ENCODE measurements at regions not wholly inside any gene's neighbourhood (a gene's known extent, or its start where the extent isn't known, plus 50 kb on each side); places are given as distances from the start of the nearest gene placed in this dataset.
"Not testable (repeated sequence)": the region's sequence is repeated elsewhere in the genome, so short reads cannot be mapped to it uniquely, and the experiment has no call there.

GRCh38 chr14:40981247-40981646 is 625.4 kb upstream of the LRFN5 start:
- in situ Hi-C loops (cut with MboI; ENCODE audit: low sequenced_read_pairs, unreplicated experiment) = no loop called here

GRCh38 chr14:40960257-40960656 is 646.4 kb upstream of the LRFN5 start:
- DNase-seq (ENCODE audit: low spot score); in situ Hi-C loops (cut with MboI; ENCODE audit: low sequenced_read_pairs, unreplicated experiment): not testable (repeated sequence)

More at GRCh38 chr14:40981247-40981646, 625.4 kb upstream of the LRFN5 start:
- TF ChIP-seq, protein P1, sequence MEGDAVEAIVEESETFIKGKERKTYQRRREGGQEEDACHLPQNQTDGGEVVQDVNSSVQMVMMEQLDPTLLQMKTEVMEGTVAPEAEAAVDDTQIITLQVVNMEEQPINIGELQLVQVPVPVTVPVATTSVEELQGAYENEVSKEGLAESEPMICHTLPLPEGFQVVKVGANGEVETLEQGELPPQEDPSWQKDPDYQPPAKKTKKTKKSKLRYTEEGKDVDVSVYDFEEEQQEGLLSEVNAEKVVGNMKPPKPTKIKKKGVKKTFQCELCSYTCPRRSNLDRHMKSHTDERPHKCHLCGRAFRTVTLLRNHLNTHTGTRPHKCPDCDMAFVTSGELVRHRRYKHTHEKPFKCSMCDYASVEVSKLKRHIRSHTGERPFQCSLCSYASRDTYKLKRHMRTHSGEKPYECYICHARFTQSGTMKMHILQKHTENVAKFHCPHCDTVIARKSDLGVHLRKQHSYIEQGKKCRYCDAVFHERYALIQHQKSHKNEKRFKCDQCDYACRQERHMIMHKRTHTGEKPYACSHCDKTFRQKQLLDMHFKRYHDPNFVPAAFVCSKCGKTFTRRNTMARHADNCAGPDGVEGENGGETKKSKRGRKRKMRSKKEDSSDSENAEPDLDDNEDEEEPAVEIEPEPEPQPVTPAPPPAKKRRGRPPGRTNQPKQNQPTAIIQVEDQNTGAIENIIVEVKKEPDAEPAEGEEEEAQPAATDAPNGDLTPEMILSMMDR (IDR thresholded peaks at IDR 0.05; ENCODE audit: borderline replicate concordance, control extremely low read depth, extremely low read depth, insufficient read depth, missing control alignments) = no peak
- DNase-seq (ENCODE audit: low spot score) = no peak

DNA sequence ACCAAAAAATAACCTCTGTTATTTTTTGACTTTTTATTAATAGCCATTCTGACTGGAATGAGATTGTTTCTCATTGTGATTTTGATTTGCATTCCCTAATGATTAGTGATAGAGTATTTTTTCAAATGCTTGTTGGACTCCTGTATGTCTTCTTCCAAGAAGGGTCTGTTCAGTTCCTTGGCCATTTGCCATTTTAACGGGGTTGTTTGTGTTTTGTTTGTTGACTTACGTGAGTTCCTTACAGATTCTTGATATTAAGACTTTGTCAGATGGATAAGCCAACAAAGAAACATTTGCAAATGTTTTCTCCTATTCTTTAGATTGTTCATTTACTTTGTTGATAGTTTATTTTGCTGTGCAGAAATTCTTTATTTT is 651.6 kb upstream of the LRFN5 start:
- no peak for DNase-seq (ENCODE audit: low spot score)
- in situ Hi-C loops (cut with MboI; ENCODE audit: low sequenced_read_pairs, unreplicated experiment) = no loop called here
- TF ChIP-seq, protein P1 (IDR thresholded peaks at IDR 0.05; ENCODE audit: borderline replicate concordance, control extremely low read depth, extremely low read depth, insufficient read depth, missing control alignments) = no peak

GRCh38 chr14:40954448-40955130 is 652.1 kb upstream of the LRFN5 start:
- DNase-seq (ENCODE audit: low spot score); in situ Hi-C loops (cut with MboI; ENCODE audit: low sequenced_read_pairs, unreplicated experiment): not testable (repeated sequence)

DNA sequence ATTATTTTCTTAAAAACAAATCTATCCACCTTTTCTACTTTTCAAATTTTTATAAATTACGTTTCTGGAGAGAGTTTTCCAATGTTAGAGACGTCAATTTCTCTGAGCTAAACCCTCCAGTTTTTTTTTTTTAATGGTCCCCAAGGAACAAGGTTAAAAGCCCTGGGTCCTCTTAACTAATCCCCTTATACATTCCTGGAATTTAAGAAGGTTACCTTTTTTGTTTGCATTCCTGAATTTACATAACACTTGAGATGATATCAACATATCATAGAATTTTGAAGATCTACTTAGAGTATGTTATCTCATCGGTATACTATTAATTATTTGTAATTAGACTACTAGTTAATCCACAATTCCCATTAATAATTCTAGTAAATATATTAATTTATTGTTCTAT is 662.2 kb upstream of the LRFN5 start:
- TF ChIP-seq, protein P1 (IDR thresholded peaks at IDR 0.05; ENCODE audit: borderline replicate concordance, control extremely low read depth, extremely low read depth, insufficient read depth, missing control alignments) = no peak
- DNase-seq (ENCODE audit: low spot score) = no peak
- in situ Hi-C loops (cut with MboI; ENCODE audit: low sequenced_read_pairs, unreplicated experiment) = no loop called here

DNA sequence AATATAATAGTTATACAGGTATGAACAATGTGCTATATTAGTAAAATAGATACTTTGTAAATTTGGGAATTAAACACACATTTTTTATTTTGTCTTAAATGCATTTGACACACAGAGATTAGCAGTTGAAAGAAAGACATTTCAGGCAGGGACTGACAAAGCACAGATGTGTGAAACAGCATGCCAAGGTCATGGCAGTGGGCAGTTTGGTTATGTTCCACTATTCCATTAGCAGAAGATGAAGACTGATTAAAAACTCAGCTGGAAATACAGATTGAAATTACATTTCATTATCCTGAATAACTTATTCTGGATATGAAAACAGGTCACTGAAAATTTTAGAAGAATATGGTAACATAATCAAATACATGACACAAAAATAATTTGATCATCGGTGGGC is 669.8 kb upstream of the LRFN5 start:
- TF ChIP-seq, protein P1 (IDR thresholded peaks at IDR 0.05; ENCODE audit: borderline replicate concordance, control extremely low read depth, extremely low read depth, insufficient read depth, missing control alignments) = no peak
- DNase-seq (ENCODE audit: low spot score) = no peak
- in situ Hi-C loops (cut with MboI; ENCODE audit: low sequenced_read_pairs, unreplicated experiment) = no loop called here

DNA sequence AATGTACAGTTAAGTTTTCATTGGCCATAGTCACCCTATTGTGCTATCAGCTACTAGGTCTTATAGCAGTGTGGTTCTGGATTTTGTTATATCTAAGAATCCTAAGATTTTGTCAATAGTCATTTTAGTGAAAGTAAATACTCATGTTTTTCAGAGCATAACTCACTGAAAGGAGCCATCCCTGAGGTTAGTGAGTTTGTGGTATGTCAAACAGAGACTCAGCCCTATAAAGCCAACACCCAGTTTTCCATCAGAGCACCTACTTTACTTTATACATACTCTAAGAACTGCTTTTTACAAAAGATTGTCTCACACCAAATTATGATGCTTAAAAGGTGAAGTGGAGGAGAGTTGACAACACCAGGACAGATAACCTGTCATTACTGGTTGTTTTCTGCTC is 686.3 kb upstream of the LRFN5 start:
- DNase-seq (ENCODE audit: low spot score) = no peak
- in situ Hi-C loops (cut with MboI; ENCODE audit: low sequenced_read_pairs, unreplicated experiment) = no loop called here
- TF ChIP-seq, protein P1 (IDR thresholded peaks at IDR 0.05; ENCODE audit: borderline replicate concordance, control extremely low read depth, extremely low read depth, insufficient read depth, missing control alignments) = no peak

DNA sequence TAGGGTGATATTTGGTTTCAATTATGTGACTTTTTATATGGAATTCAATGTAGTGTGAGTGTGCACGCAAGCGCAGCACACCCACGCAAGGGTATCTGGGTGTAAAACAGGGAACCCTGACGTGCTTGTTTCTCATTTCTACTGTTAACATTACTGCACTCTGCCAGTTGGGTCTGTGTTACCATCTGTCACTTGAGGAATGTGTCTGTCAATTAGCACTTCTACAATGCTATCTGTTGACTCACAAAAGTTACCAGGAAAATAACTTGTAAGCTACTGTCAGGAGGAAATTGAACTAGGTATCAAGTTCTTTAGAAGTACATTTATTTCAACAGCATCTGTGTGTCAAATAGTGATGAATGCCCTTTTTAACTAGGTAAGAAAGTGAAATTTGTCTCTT is 695.5 kb upstream of the LRFN5 start:
- in situ Hi-C loops (cut with MboI; ENCODE audit: low sequenced_read_pairs, unreplicated experiment) = no loop called here
- TF ChIP-seq, protein P1 (IDR thresholded peaks at IDR 0.05; ENCODE audit: borderline replicate concordance, control extremely low read depth, extremely low read depth, insufficient read depth, missing control alignments) = no peak
- DNase-seq (ENCODE audit: low spot score) = no peak

Data from GM13976 (cell line).